Fibroblast of lung (primary cell): ENCODE measurements at regions not wholly inside any gene's neighbourhood (a gene's known extent, or its start where the extent isn't known, plus 50 kb on each side); places are given as distances from the start of the nearest gene placed in this dataset.

Experiments
- EZH2 ChIP-seq: IDR thresholded peaks from 2 replicates; pipeline ENCODE4 v1.5.1; 2012; ENCODE audit warnings: low read length, control low read depth, mild to moderate bottlenecking; ENCODE audit errors: missing control alignments
- TF ChIP-seq, protein P1 (sequence below), 2 donors: IDR thresholded peaks in 1 of 2; conservative IDR thresholded peaks in 1 of 2; 1 replicate in 1 of 2; 2 replicates in 1 of 2; pipeline ENCODE4 v1.5.1; 2011 to 2012; ENCODE audit warnings: low read length in 2 of 2, control low read depth in 1 of 2, inconsistent platforms in 1 of 2, low read depth in 1 of 2, mild to moderate bottlenecking in 1 of 2

DNA sequence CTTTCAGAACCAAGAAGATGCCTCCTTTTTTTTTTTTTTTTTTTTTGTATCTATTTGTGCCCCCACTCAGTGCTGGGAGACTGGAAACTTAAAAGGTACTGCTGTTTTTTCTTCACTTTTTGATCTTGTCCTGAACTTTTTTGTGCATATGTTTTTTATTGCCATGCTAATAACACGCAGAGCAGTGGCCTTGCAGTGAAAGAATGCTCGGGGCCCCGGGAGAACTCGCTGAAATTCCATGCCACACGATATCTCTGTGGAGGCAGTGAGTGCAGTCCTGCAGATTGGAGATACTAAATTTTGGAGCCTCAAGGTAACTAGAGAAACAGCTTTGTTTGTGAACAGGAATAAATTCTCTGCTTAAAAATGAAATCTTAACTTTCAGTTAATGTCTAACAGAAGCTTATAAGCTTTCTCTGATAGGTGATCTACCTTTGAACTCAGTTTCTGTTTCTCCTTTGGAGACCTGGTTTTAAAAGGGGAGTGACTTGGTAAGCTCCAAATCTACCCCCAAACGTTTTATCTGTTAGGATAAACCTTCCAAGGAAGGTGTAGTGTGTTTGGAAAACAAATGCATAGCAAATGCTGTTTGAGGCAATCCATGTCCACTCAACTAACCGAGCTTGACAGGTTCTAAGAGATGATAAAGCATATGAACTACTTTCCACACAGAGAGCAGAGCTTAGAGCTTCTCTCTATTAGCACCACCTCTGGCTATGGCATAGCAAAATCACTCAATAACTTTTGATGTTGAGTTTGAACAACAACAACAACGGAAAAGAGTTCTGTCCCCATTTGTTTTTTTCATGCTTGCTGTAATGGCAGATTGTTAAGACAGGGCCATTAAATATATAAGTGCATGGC lies 113.7 kb upstream of the PLXNA2 start:
- TF ChIP-seq EZH2, result no peak
- TF ChIP-seq, protein P1, sequence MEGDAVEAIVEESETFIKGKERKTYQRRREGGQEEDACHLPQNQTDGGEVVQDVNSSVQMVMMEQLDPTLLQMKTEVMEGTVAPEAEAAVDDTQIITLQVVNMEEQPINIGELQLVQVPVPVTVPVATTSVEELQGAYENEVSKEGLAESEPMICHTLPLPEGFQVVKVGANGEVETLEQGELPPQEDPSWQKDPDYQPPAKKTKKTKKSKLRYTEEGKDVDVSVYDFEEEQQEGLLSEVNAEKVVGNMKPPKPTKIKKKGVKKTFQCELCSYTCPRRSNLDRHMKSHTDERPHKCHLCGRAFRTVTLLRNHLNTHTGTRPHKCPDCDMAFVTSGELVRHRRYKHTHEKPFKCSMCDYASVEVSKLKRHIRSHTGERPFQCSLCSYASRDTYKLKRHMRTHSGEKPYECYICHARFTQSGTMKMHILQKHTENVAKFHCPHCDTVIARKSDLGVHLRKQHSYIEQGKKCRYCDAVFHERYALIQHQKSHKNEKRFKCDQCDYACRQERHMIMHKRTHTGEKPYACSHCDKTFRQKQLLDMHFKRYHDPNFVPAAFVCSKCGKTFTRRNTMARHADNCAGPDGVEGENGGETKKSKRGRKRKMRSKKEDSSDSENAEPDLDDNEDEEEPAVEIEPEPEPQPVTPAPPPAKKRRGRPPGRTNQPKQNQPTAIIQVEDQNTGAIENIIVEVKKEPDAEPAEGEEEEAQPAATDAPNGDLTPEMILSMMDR (conservative IDR thresholded peaks at IDR 0.05 in 1 of 2, IDR thresholded peaks at IDR 0.05 in 1 of 2; ENCODE audit: low read depth in 1 of 2, low read length in 2 of 2), result no peak
